Breast epithelium (tissue), 3 donors: ENCODE measurements at regions not wholly inside any gene's neighbourhood (a gene's known extent, or its start where the extent isn't known, plus 50 kb on each side); places are given as distances from the start of the nearest gene placed in this dataset.

Source experiments
- CTCF ChIP-seq, 3 donors: fragments of 450-650 bp; IDR thresholded peaks; one replicate each; pipeline ENCODE4 v1.5.1; 2016 to 2017; ENCODE audit warnings: antibody characterized with exemption in 3 of 3, mild to moderate bottlenecking in 3 of 3, moderate library complexity in 3 of 3
- POLR2A ChIP-seq: fragments of 450-650 bp; IDR thresholded peaks from one replicate; pipeline ENCODE4 v1.6.1; 2016; ENCODE audit warnings: antibody characterized with exemption, mild to moderate bottlenecking, moderate library complexity

GRCh38 chr16:75781683-75782343 is 55.5 kb upstream of the CPHXL start:
- TF ChIP-seq CTCF (IDR thresholded peaks at IDR 0.05) (no peak), POLR2A (no peak)
